ENCODE measurements at regions not wholly inside any gene's neighbourhood (a gene's known extent, or its start where the extent isn't known, plus 50 kb on each side); places are given as distances from the start of the nearest gene placed in this dataset.

- Histone ChIP-seq H3K27me3 (replicated peaks in 1 of 4; ENCODE audit: control insufficient read depth in 3 of 4, extremely low read depth in 1 of 4, insufficient read depth in 3 of 4, low read length in 3 of 4) (no peaks in the 10 kb centered on the region), H4K91ac (replicated peaks; ENCODE audit: insufficient read length, low read length) (no peak overlapping the region), H3K23ac (ENCODE audit: insufficient read length) (no peak overlapping the region), H2BK120ac (replicated peaks; ENCODE audit: low read depth, low read length) (no peak overlapping the region), H4K8ac (ENCODE audit: extremely low read depth, insufficient read depth, low read length) (no peak overlapping the region), H3K4me2 (ENCODE audit: insufficient read depth in 1 of 2, low read depth in 2 of 2, low read length in 2 of 2) (no peak overlapping the region), H3K18ac (ENCODE audit: extremely low read depth, low read length) (no peak overlapping the region), H4K20me1 (replicated peaks in 1 of 2; ENCODE audit: control insufficient read depth in 1 of 2, insufficient read depth in 2 of 2, low read length in 2 of 2) (no peaks in the 10 kb centered on the region), H2BK5ac (ENCODE audit: low read depth, low read length) (no peak overlapping the region), H4K5ac (ENCODE audit: insufficient read length, low read depth, low read length) (no peak overlapping the region), H2BK20ac (ENCODE audit: low read length) (no peak overlapping the region), H2AK5ac (ENCODE audit: low read depth, low read length) (no peak overlapping the region), H2BK15ac (ENCODE audit: low read length) (no peak overlapping the region), H3K23me2 (ENCODE audit: low read depth, low read length) (no peaks in the 10 kb centered on the region), H3K36me3 (ENCODE audit: control insufficient read depth in 2 of 4, insufficient read depth in 4 of 4, low read length in 3 of 4) (no peaks in the 10 kb centered on the region), H3K79me1 (ENCODE audit: low read depth, low read length) (no peaks in the 10 kb centered on the region), H3K9ac (replicated peaks in 1 of 4; ENCODE audit: extremely low read depth in 1 of 4, low read depth in 3 of 4, low read length in 3 of 4) (no peak overlapping the region), H3K14ac (ENCODE audit: insufficient read length) (no peak overlapping the region), H3K4me3 (ENCODE audit: extremely low read depth in 1 of 4, insufficient read depth in 2 of 4, low read depth in 3 of 4, low read length in 4 of 4) (no peak overlapping the region), H3K79me2 (ENCODE audit: control insufficient read depth in 1 of 2, insufficient read depth in 2 of 2, low read length in 2 of 2) (no peaks in the 10 kb centered on the region), H2AFZ (ENCODE audit: low read length) (no peak overlapping the region), H3K4ac (replicated peaks; ENCODE audit: insufficient read length, low read depth, low read length) (no peak overlapping the region), H3K4me1 (replicated peaks in 1 of 4; ENCODE audit: control insufficient read depth in 3 of 4, insufficient read depth in 4 of 4, low read length in 3 of 4) (no peaks in the 10 kb centered on the region), H2BK12ac (ENCODE audit: low read depth, low read length) (no peak overlapping the region), H3K9me3 (ENCODE audit: insufficient read depth in 2 of 2, low read depth in 1 of 2, low read length in 1 of 2) (no peaks in the 10 kb centered on the region), H3K27ac (ENCODE audit: low read depth, low read length) (no peak overlapping the region), H3K56ac (replicated peaks; ENCODE audit: insufficient read length, low read depth, low read length) (no peak overlapping the region)
- CTCF ChIA-PET (ENCODE audit: partially characterized antibody): interaction anchor here (1.0 to 1.3 kb wide), 3 partner anchors 33 to 437 kb away, joined by 3 read pairs; no protein-coding TSS in a partner anchor
- TF ChIP-seq SRF (IDR thresholded peaks at IDR 0.05; ENCODE audit: low read depth, low read length): no peak
- TF ChIP-seq TBP (IDR thresholded peaks at IDR 0.05; ENCODE audit: low read depth, low read length): no peak
- TF ChIP-seq YY1 (IDR thresholded peaks at IDR 0.05; ENCODE audit: low read depth, low read length): no peak
- no peak for TF ChIP-seq RNF2 (IDR thresholded peaks at IDR 0.05; ENCODE audit: borderline replicate concordance, low read depth, low read length, missing control alignments, poor library complexity, severe bottlenecking)
- TF ChIP-seq MAFK (IDR thresholded peaks at IDR 0.05; ENCODE audit: low read depth, low read length): no peak
- TF ChIP-seq TCF12 (IDR thresholded peaks at IDR 0.05; ENCODE audit: low read depth, low read length): no peak
- TF ChIP-seq, protein P1, sequence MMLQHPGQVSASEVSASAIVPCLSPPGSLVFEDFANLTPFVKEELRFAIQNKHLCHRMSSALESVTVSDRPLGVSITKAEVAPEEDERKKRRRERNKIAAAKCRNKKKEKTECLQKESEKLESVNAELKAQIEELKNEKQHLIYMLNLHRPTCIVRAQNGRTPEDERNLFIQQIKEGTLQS (IDR thresholded peaks at IDR 0.05; ENCODE audit: insufficient read depth, low read depth, low read length): no peak
- TF ChIP-seq KDM5A (IDR thresholded peaks at IDR 0.05; ENCODE audit: low read length): no peak
- no peak for TF ChIP-seq EP300 (IDR thresholded peaks at IDR 0.05; ENCODE audit: borderline replicate concordance in 1 of 2, low read depth in 2 of 2, low read length in 2 of 2)
- TF ChIP-seq RXRA (IDR thresholded peaks at IDR 0.05; ENCODE audit: insufficient read depth, low read depth, low read length): no peak
- FAIRE-seq (no peak), DNase-seq (ENCODE audit: low read depth in 1 of 2, low spot score in 2 of 2) (no peak)
- 96% methylated on average over 2 of the region's 2 CpGs; no CpG with 5 or more reads in 1 of the 2 experiments for WGBS, 2 experiments (ENCODE audit: extremely low coverage in 1 of 2, insufficient coverage in 1 of 2, insufficient read length in 1 of 2, insufficient replicate concordance in 2 of 2, low coverage in 1 of 2, low lambda C conversion rate in 2 of 2, missing lambda C conversion rate in 1 of 2)
- POLR2A ChIA-PET (ENCODE audit: partially characterized antibody): no interaction called here
Measured at GRCh38 chr7:41255716-41256115, 447.2 kb downstream of the INHBA start.
